PC-9 (cell line): ENCODE measurements at regions not wholly inside any gene's neighbourhood (a gene's known extent, or its start where the extent isn't known, plus 50 kb on each side); places are given as distances from the start of the nearest gene placed in this dataset.

Source experiments
- BruUV-seq: library from RNA; stranded (reverse); fragments of 400-500 nt; replicated peaks from 2 replicates; lab custom pipeline; 2021; lab: Mats Ljungman, UMichigan
- CTCF ChIA-PET: fragments of 300-600 bp; sonication (Branson Sonifier 250); formaldehyde crosslinking; loops from one replicate; lab custom pipeline; 2022; ENCODE audit warnings: antibody characterized with exemption; lab: Charles Lee
- POLR2A ChIA-PET: fragments of 300-600 bp; sonication (Branson Sonifier 250); formaldehyde crosslinking; loops from one replicate; lab custom pipeline; 2022; ENCODE audit warnings: antibody characterized with exemption; ENCODE audit not compliant: unreplicated experiment; lab: Charles Lee
- DNase-seq, 2 experiments: peaks; one replicate each; pipeline versions ENCODE4 v3.0.0 to v3.0.0-alpha.2; 2015 to 2022; ENCODE audit warnings: mixed read lengths in 1 of 2
- H2AFZ ChIP-seq: fragments of 200-600 bp; sonication (generic); 2 replicates; pipeline ENCODE4 v1.8.1; 2017; ENCODE audit warnings: antibody characterized with exemption
- H3F3A ChIP-seq: fragments of 200-600 bp; sonication (generic); 2 replicates; pipeline ENCODE4 v1.8.1; 2017; ENCODE audit warnings: antibody characterized with exemption, mild to moderate bottlenecking, low read depth; ENCODE audit not compliant: insufficient read depth
- H3K27ac ChIP-seq: fragments of 200-600 bp; sonication (generic); 2 replicates; pipeline ENCODE4 v1.6.1; 2016; ENCODE audit warnings: mixed run types
- H3K27me3 ChIP-seq: fragments of 200-600 bp; sonication (generic); 2 replicates; pipeline ENCODE4 v1.6.1; 2016; ENCODE audit warnings: low read depth, mixed run types; ENCODE audit not compliant: insufficient read depth
- H3K36me3 ChIP-seq: fragments of 200-600 bp; sonication (generic); 2 replicates; pipeline ENCODE4 v1.6.1; 2016; ENCODE audit warnings: low read depth, mixed run types
- H3K4me1 ChIP-seq: fragments of 200-600 bp; sonication (generic); replicated peaks from 2 replicates; pipeline ENCODE4 v1.6.1; 2016; ENCODE audit warnings: mixed run types; ENCODE audit not compliant: insufficient read depth
- H3K4me2 ChIP-seq: fragments of 200-600 bp; sonication (generic); 2 replicates; pipeline ENCODE4 v1.6.1; 2017; ENCODE audit warnings: mixed run types
- H3K4me3 ChIP-seq: fragments of 200-600 bp; sonication (generic); 2 replicates; pipeline ENCODE4 v1.6.1; 2016; ENCODE audit warnings: mixed run types
- H3K79me2 ChIP-seq: fragments of 200-600 bp; sonication (generic); 2 replicates; pipeline ENCODE4 v1.6.1; 2017; ENCODE audit warnings: low read depth, mixed run types
- H3K9me2 ChIP-seq: fragments of 200-600 bp; sonication (generic); 2 replicates; pipeline ENCODE4 v1.8.1; 2017; ENCODE audit warnings: mild to moderate bottlenecking; ENCODE audit not compliant: insufficient read depth
- H3K9me3 ChIP-seq: fragments of 200-600 bp; sonication (generic); 2 replicates; pipeline ENCODE4 v1.8.1; 2016; ENCODE audit warnings: low read depth; ENCODE audit not compliant: insufficient read depth
- H4K20me1 ChIP-seq: fragments of 200-600 bp; sonication (generic); 2 replicates; pipeline ENCODE4 v1.8.1; 2017; ENCODE audit not compliant: insufficient read depth
- EZH2 ChIP-seq: fragments of 200-600 bp; sonication (generic); IDR thresholded peaks from 2 replicates; pipeline ENCODE4 v1.8.0; 2017; ENCODE audit warnings: antibody characterized with exemption, low read depth
- intact Hi-C: fragments of 100-400 bp; cut with micrococcal nuclease; formaldehyde crosslinking; loops from one replicate; pipeline ENCODE4 v1.10.0; 2022; ENCODE audit not compliant: unreplicated experiment
- TF ChIP-seq, protein P1 (sequence below): fragments of 200-600 bp; sonication (generic); conservative IDR thresholded peaks from 2 replicates; pipeline ENCODE4 v1.6.1; 2017; ENCODE audit warnings: mixed run types, antibody characterized with exemption, mild to moderate bottlenecking, moderate library complexity

- Histone ChIP-seq H3K27me3 (no peaks in the 10 kb centered on the region), H3K36me3 (no peaks in the 10 kb centered on the region), H4K20me1 (no peaks in the 10 kb centered on the region), H3F3A (no peaks in the 10 kb centered on the region), H2AFZ (no peak overlapping the region), H3K79me2 (no peaks in the 10 kb centered on the region), H3K9me3 (no peaks in the 10 kb centered on the region), H3K9me2 (no peaks in the 10 kb centered on the region), H3K27ac (no peak overlapping the region), H3K4me1 (no peaks in the 10 kb centered on the region; the same call in 1 of the 2 replicates), H3K4me2 (no peak overlapping the region), H3K4me3 (no peak overlapping the region)
- no peak for DNase-seq
- CTCF ChIA-PET, result no interaction called here
- TF ChIP-seq EZH2, result no peak
- TF ChIP-seq, protein P1, sequence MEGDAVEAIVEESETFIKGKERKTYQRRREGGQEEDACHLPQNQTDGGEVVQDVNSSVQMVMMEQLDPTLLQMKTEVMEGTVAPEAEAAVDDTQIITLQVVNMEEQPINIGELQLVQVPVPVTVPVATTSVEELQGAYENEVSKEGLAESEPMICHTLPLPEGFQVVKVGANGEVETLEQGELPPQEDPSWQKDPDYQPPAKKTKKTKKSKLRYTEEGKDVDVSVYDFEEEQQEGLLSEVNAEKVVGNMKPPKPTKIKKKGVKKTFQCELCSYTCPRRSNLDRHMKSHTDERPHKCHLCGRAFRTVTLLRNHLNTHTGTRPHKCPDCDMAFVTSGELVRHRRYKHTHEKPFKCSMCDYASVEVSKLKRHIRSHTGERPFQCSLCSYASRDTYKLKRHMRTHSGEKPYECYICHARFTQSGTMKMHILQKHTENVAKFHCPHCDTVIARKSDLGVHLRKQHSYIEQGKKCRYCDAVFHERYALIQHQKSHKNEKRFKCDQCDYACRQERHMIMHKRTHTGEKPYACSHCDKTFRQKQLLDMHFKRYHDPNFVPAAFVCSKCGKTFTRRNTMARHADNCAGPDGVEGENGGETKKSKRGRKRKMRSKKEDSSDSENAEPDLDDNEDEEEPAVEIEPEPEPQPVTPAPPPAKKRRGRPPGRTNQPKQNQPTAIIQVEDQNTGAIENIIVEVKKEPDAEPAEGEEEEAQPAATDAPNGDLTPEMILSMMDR, result no peak
- intact Hi-C loops, result no loop called here
- no TSS peak for BruUV-seq
- POLR2A ChIA-PET, result no interaction called here
Measured at GRCh38 chr4:38368613-38369012, 295.4 kb upstream of the KLF3 start.

DNA sequence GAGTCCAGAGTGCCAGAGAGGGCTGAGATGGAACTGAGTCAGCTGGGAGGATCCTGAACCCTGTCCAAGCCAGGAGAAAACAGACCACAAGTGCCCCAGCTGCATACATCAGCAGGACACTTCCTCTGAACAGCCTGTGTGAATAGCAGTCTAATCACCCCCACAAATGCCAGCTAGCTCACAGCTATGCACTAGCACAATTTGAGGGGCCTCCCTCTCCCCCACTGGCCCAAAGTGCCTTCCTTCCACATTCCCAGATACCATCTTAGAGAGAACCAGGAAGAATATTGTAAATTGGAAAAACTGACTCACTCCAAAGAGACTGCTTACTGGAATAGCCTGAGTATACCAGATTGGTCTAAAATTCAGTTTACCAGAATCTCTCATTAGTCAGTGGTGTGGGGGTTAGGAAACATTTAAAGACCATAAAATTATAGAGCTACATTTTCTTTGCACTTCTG, 292.6 kb upstream of the KLF3 start:
- CTCF ChIA-PET, result interaction anchor here (0.5 to 0.6 kb wide), 2 partner anchors 52 to 211 kb away, joined by 3 read pairs; no protein-coding TSS in a partner anchor
- no peaks in the 10 kb centered on the region for H3K27me3 ChIP-seq
- H3K4me1 ChIP-seq, result no peaks in the 10 kb centered on the region; the same call in 1 of the 2 replicates
- H3K79me2 ChIP-seq, result no peaks in the 10 kb centered on the region
- no peaks in the 10 kb centered on the region for H3K9me3 ChIP-seq
- no peaks in the 10 kb centered on the region for H3F3A ChIP-seq
- DNase-seq, result no peak
- H3K4me3 ChIP-seq, result no peak overlapping the region
- TF ChIP-seq, protein P1, result no peak
- TF ChIP-seq EZH2, result no peak
- H3K4me2 ChIP-seq, result no peak overlapping the region
- no peaks in the 10 kb centered on the region for H3K36me3 ChIP-seq
- no peak overlapping the region for H3K27ac ChIP-seq
- no TSS peak for BruUV-seq
- intact Hi-C loops, result loop anchor here (5.0 kb wide), 2 partner anchors 49 to 301 kb away; no protein-coding TSS in a partner anchor
- H2AFZ ChIP-seq, result no peak overlapping the region
- H4K20me1 ChIP-seq, result no peaks in the 10 kb centered on the region
- POLR2A ChIA-PET, result no interaction called here
- no peaks in the 10 kb centered on the region for H3K9me2 ChIP-seq

DNA sequence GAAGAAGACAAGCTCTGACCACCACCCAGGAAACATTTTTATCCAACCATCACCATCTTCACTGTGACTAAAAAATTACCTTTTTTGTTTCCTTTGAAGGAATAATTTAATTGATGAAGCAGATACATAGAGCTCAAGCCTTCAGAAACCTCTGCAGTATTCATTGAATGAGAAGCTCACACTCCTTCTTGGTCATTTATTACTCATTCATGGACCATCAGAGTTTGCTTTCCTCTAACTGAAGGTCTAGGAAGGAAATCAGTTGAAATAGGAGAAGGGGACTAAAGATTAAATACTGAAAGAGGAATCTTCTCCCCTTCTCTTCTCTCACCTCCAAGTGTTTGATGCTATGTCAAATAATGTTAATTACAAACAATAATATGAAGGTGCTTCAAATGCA, 290.6 kb upstream of the KLF3 start:
- TF ChIP-seq, protein P1, result no peak
- no peak for TF ChIP-seq EZH2
- BruUV-seq, result no TSS peak
- intact Hi-C loops, result loop anchor here (5.0 kb wide), 2 partner anchors 51 to 299 kb away; no protein-coding TSS in a partner anchor

More for the DNA sequence above, 290.6 kb upstream of the KLF3 start:
- no peaks in the 10 kb centered on the region for H4K20me1 ChIP-seq
- no peak overlapping the region for H3K27ac ChIP-seq
- CTCF ChIA-PET, result no interaction called here
- no peaks in the 10 kb centered on the region for H3K79me2 ChIP-seq
- H3K4me2 ChIP-seq, result no peak overlapping the region
- H3K9me2 ChIP-seq, result no peaks in the 10 kb centered on the region
- H3K9me3 ChIP-seq, result no peaks in the 10 kb centered on the region; the same call in 1 of the 2 replicates
- no peak for DNase-seq
- H3K4me1 ChIP-seq, result no peaks in the 10 kb centered on the region
- H3K4me3 ChIP-seq, result no peak overlapping the region
- H3F3A ChIP-seq, result no peaks in the 10 kb centered on the region
- POLR2A ChIA-PET, result interaction anchor here (0.7 kb wide), 1 partner anchor 64 kb away, joined by 5 read pairs; no protein-coding TSS in a partner anchor
- H2AFZ ChIP-seq, result no peak overlapping the region
- H3K36me3 ChIP-seq, result no peaks in the 10 kb centered on the region
- no peaks in the 10 kb centered on the region for H3K27me3 ChIP-seq
